Lung microvascular endothelial cell (primary cell): ENCODE measurements at regions not wholly inside any gene's neighbourhood (a gene's known extent, or its start where the extent isn't known, plus 50 kb on each side); places are given as distances from the start of the nearest gene placed in this dataset.

Source experiments
- DNase-seq, 2 donors: peaks; one replicate each; pipeline versions ENCODE4 v3.0.0 to v3.0.0-alpha.2; 2010; ENCODE audit warnings: low read depth in 2 of 2

DNA sequence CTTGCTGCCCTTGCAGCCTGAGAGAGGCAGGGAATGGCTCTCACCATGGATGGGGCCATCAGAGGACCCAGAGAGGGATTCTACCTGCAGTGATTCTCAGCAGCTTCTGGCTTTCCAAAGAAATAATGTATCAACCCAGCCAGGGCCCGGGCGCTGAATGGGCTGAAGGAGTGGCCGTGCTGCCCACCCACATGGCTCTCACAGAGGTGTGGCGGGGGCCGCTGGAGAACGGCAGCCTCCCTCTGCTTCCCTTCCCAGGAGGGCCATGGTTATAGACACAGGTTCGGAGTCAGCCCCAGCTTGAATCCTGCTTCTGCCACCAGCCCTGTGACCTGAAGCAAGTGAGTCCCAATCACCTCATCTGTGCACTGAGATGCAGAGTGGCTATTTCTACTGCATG lies 82.7 kb downstream of the THAP12 start:
- no peak for DNase-seq

DNA sequence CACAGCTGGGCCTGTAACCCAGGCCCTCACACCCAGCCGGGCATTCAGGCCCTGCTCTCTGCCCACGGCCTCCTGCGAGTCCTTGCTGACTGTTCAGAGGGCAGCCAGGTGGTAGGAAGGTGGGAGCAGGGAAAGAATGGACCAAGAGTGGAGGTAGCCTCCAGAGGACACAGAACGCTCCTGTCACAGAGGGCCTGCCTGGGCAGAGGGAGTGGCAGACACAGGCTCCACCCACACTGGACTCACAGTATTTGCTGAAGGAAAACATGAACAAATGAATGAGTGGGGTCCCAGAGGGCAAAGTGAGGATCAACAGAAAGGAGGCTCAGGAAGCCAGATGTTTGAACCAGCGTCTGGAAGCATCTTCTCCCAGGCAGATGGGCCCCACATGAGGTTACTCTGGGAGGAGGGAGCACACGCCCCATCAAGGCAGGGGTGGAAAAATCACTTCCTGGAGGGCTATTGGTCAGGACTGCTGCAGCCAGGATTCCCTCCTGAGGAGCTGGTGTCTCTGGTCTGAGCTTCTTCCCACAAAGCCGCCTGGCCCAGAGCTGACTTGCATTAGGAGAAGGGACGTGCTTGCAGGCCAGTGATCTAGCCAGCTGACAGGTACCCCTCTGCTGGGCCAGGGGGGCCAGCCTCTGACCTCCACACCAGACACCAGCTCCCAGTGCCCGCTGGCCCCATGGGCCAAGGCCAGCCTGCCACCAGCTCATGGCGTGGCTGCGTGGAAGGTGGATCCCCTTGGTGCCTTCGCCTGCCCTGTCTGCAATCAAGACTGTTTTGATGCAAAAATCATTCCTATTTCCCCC lies 84.0 kb downstream of the THAP12 start:
- no peak for DNase-seq

DNA sequence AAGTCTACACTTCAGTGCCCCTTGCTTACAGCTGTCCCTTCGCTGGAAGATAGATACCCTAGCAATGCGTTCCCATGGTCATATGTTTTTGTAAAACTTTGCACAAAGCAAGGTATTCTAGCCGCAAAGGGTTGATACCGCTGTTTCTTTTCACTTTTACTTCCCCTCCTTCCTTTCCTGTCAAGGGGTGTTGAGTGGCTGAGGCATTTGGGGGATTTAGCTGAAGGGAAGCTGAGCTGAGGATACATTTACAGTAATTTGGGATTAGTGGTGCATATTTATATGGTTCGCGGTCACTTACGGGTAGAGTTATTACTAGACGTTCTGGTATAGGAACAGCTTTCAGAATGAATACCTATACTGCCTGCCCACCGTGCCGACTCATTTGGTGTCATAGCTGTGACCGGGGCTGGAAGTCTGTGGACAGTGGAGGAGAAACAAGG lies 86.9 kb upstream of the WNT11 start:
- DNase-seq: no peak

DNA sequence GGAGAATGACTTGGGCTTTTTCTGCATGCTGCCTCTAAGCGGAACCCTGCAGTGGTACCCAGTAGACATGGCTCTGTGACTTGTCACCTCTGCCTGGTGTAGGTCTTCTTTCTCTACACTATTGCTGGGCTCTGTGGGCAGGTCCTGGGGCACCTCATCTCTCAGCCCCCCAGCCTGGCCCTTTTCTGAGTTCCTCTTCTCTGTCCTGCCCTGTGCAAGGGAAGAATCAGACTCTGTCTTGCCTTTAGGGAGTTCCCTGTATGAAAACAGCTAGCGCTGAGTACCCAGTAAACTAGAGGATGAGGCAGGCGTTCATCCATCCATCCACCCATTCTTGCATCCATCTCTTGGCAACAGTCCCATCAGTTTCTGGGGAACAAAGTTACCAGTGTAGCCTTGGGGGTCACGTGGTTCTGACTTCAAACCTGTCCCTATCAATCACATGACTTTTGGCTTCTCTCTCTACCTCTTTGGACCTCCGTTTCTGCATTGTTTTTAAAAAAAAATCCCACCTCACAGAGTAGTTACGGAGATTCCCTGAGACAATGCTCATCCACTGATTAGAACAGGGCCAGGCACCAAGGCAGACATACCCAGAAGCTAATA lies 86.4 kb upstream of the WNT11 start:
- DNase-seq: no peak

DNA sequence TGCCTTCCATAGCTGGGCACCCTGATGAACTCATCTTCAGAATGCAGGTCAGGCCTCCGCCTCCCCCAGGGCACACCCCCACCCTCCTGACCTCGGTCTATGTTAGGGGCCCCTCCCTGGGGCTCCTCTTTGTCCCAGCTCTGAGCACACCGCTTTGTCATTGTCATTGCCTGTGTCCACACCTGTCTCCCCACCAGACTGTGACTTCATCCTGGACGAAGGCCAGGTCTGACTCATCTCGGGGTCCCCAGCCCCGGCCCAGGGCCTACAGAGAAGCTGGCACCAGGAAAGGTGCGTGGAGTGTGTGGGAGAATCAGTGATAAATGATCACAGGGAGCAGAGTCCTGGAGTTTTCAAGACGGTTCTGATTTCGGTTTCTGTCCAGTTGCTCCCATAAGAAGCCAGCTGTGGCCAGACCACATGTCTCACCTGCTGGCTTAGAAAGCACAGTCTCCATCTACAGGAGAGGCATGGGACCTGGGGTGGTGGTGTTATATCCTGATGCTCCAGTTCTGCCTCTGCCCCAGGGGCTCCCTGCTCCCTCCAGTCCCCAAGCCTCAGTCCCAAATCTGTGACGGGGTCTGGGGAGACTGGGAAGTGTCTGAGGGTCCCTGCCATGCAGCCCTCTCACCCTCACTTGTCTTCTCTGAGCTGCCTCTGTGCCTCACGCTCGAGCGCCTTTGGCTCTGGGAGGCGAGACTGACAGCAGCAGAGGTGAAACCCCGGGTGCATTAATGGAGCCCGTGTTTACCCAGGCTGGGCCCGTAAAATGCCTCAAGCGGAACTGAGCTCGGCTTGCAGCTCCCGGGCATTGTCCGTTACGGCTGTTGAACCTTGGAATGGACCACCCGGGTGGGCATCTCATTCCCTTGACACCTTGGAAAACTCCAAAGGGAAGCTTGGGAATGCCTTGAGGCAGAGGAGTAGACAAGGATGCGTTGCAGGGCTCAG lies 85.5 kb upstream of the WNT11 start:
- DNase-seq: peak in 1 of 2 donors; percentile 39

DNA sequence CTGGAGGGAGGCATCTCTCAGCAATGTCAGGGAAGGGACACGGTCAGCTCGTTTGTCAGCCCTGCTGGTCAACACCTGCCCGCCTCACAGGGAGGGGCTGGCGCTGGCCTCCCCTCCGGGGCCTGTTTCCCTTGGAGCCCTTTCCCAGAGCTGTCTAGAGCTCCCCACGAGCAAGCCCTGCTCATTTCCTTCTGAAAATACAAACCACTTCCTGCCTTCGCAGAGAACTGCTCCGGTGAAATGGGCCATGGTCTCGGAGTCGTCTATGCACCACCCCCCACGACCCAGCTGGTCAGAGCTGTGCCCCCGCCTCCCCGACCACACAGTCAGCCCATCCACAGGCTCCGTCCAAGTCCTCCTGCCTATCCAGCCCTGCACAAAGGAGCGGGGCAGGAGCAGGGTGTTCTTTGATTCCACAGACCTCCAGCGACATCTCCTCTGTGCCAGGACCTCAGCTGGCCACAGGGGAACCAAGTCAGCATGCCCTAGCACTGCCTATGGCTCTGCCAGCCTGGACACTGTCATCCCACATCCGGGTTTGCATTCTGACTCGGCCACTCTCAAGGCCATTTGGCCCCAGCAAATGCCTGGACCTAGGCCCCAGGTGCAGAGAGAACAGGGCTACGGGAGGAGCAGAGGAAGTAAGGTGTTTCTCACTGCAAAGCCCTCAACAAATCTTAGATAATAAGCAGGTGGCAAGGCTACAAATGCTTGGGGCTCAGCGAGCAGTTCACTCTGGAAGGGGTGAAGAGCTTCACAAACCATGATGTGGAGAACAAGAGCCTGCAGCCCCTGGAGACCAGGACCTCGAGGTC lies 82.1 kb upstream of the WNT11 start:
- peak; percentile 24 to 44 for DNase-seq

DNA sequence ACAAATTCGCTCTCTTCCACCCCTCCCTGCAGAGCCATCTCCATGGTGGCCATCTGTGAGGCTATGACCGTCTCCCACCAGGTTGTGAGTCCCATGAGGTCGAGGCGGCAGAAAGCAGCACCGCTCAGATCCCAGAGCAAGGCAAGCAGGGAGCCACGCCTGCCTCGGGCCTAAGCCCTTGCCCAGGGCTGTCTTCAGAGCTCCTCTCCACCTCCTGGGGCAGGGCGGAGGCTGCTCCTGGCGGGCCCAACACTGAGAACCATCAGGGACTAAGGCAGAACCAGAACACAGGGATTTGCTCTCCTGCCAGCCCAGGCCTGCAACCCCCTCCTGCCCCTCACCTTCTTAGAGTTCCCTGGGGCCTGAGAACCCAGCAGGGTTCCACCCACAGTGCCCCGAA lies 80.9 kb upstream of the WNT11 start:
- no peak for DNase-seq

DNA sequence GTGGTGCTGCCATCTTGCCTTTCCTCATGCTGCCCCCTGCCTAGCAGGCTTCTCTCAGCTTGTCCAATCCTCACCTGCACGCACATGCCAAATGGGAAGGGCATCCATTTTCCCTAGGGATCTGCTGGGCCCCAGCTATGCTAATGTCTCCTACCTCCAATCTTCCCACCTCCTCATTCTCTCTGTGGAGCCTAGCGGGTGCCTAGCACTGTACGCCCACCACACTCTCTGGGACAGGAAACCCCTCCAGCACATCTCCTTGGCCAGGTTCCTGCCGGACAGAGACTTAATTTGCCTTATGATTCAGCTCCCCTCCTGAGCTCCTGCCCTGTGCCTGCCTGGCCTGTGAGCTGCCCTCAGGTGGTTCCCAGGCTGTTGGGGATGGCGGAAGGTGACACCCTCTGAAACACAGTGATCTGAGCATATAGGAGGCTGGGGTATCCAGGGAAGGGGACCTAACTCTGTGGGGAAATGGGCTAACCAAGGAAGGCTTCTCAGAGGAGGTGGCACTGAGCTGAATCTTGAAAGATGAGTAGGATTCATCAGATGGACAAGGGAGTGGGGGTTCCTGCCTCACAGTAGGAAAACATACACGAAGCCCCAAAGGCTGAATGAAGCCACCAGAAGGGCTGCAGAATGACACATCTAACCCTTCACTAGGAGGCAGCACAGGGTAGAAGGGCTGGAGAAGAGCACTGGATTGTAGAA lies 79.2 kb upstream of the WNT11 start:
- DNase-seq: no peak

DNA sequence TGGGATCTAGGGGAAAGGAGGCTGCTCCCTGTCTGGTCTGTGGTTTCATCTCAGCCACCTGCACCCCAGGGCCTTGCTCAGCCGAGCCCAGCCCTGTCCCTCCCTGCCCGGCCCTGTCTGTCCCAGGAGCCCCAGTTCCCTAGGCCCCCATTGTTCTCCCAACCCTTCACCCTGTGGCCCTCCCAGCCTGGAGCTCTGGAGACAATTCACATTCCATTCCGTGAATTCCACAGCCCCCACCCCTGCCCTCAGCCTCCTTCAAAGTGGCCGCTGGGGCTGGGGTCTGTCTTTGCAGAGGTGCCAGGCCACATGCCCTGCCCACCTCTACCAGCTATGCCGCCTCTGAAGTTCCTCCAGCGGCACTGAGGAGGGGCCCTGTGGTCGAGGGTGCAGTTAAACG lies 77.9 kb upstream of the WNT11 start:
- DNase-seq: no peak

DNA sequence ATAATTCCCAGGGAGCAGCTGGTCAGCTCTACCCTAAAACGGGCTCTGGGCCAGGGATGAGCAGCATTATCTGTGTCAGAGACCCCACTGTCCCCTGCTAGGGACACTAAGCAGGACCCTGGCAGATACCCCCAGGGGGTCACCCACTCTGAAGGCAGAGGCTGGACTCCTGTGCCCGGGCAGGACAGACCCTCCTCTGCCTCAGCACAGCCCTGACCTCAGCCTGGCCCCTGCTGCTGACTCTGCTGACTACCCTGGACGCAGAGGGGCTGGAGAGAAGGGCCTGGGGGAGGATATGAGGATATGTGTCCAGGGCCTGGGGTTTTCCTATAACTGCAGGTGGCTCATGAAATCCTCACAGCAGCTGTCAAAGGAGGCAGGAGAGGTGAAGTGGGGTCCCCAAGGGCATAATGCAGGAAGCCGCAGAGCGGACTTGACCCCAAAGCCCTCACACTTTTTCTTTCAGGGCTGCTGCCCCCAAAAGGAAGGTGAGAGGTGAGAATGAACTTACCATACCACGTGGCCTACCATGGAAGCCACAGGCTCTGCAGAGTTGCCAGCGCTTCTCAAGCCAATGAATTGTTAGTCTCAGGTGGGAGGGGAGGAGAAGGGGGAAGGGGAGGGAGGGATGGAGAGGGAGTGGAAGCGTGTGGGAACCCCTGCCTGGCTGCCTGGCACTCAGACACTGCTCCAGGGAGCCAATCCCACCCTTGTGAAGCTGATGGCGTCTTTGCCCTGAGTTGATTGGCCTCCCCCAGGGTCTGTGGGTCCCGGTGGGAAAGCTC lies 76.7 kb upstream of the WNT11 start:
- DNase-seq: no peak

DNA sequence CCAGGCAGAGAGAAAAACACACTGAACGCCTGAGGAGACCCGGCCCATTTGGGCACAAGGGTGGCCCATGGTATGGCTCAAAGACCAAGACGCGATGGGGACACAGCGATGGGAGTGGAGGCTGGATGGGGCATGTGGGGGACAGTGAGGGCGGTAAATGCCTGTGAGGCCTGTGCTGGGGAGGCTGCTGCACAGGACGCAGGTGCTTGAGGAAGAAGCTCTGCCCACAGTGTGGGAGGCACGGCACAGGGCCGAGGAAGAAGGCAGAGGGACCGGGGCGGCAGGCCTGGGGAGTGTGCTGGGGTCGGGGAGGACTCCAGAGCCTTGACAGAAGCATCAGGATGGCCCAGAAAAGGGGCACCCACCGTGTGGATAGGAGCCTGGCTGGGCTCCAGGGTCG lies 75.9 kb upstream of the WNT11 start:
- DNase-seq: no peak

DNA sequence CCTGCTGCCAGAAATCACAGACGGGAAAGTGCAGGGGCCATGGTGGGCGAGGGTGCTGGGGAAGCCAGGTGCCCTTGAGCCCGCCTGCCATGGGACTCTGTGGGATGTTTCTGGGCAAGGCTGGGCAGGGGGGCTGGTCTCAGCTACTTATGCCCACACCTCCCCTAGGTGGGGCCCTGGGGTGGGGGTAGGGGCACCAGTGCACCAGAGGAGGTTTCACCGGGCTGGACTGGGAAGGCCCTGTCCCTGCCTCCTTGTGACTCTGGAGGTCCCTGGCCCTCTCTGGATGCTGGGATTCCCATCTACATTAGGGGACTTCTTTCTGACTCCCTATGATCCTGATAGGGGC lies 75.2 kb upstream of the WNT11 start:
- no peak for DNase-seq

DNA sequence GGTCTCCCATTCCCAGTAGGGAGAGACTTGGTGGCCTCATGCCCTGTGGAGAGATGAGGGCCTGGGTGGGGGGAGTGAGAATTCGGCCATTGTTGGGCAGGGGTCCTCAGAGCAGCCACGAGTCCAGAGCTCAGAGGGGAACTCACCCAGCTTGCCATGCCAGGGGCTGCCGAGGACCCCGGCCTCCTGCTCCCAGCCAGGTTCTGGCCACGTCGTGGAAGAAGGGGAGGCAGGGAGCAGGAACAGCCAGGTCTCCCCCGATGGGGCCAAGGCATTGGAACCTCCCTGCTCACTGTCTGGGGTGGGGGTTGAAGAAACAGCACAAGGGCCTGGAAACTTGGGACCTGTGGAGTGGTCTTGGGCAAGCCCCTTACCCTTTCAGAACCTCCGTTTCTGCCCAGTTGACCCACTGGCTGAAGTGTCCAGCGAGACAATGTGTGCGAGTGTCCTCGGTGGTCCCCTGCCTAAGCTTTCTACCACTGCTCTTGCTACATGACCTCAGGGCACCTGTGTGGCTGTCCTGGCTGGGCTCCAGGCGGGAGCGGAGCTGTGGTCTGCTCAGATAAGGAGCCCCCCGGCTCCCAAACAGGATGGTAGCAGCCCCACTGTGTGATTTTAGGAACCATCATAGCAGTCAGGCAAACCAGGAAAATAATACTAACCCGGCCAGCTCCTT lies 74.7 kb upstream of the WNT11 start:
- DNase-seq: no peak

DNA sequence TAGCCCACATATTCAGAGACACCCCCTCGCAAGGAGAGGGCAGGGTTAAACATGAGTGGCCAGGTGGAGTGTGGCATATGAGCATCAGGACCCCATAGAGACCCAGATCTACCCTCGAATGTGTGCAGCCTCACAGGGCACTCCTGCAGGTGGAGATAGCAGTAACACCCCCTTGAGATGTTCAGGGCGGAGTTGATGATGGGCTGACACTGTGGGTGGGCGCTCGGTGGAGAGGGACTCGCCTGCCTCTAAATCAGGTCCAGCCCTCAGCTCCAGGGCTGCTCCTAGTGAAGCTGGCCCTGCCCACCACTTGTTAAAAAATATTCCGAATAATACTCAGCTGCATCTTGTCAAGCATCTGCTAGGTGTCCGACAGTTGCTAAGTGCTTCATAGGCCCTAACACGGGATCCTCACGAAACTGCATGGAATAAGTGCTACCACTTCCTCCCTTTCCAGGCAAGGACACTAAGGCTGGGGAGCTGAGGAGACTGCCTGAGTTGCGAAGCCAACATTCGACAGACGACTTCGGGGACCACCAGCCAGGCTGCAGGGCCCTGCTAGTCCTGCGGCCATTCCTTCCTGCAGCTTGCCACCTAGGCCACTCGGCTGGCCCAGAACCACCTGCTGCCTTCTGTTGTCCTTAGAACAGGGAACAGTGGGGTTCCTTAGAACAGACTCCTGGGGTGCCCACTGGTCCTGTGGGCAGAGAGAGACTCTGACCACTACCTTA lies 74.0 kb upstream of the WNT11 start:
- no peak for DNase-seq

DNA sequence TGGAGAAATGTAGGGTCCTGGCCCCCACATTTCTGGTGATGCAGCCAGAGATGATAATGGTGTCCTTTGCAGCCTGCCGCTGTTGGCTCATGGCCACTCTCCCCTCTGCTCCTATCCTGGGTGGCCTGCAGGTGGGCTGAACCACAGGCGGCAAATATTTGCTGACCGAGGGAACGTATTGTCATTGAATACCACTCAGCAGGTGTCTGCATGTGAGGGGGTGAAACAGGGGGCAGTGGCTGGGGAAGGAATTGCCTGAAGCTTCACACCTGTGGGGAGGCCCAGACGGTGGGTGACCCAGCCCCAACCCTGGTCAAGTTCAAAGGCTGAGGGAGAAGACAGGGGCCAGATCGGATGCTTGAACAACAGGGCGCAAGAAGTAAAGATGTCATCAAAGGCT lies 73.3 kb upstream of the WNT11 start:
- DNase-seq: no peak

DNA sequence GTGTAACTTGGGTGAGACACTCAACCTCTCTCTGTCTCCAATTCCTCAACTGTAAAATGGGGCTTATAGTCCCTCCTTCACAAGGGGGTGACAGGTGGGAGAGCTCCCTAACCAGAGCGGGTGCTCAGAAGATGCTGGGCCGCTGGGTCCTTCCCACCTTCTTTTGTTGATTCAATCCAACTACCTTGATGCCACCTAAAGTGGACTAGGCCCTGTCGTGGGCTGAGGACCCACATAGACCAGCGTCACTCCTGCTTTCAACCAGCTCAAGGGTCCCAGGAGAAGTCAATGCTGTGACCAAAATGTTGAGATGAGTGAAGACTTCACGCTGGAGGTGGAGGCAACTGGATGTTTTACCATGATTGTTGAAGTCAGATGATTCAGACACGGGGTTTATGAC lies 72.7 kb upstream of the WNT11 start:
- no peak for DNase-seq

DNA sequence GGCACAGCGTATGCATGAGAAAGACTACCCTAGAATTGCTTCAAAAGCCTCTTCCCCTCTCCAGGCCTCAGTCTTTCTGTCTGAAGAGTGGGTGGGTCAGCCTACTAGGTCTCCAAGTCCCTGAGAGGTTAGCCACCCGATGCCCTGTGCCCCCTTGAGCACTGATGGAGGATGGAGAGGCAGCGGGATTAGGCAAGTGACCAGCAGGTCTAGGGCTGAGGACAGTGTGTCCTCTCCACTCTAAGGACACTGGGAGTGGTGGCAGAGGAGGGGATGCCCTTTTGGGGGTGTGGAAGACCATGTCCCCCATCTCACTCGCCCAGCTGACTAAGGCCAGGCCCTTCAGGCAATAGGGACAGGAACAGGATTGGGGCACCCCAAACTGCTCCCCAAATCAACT lies 72.2 kb upstream of the WNT11 start:
- DNase-seq: no peak

DNA sequence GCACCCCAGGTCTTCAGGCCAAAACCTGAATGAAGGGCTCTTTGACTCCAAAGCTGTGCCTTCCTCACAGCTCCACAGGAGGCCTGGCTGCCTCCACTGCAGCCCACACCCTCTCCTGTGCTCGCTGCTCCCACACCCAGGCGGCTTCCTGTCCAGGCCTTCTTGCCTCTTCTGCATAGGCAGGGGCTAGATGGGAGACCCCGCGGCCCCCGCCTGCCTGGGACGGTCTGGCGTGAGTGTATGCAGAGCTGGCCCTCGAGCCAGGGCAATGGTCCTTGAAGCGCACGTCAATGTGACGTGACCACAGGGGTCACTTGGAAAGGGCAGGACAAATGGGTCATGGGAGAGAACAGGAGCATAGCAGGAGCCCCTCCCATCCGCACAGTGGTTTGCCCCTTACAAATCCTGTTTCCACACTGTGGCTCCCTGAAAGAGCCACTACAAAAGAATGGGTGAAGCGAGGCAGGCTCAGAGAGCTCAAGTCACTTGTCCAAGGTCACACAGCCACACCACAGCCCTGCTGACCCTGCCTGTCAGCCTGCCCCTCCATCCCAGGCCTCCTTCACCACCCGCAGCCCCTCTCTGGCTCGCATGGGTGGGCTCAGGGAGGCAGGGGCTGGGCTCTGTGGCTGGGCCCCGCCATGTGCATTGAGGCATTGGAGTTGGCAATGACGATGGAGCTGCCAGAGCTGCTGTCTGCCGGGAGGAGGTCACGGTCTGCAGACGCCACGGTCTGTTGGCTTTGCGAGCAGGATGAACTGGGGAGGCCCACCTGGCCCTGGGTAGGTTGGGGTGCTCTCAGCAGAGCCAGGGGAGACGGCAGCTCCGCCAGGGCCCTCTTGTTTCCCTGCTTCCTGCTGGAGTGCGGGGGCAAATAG lies 71.2 kb upstream of the WNT11 start:
- DNase-seq: no peak
